Stimulated activated CD4-positive, alpha-beta T cell treated with anti-CD3 and anti-CD28 coated beads, Interleukin-2, amount 100 ng/mL, for 4 hours (primary cell): ENCODE measurements at regions not wholly inside any gene's neighbourhood (a gene's known extent, or its start where the extent isn't known, plus 50 kb on each side); places are given as distances from the start of the nearest gene placed in this dataset.
"Not testable (repeated sequence)": the region's sequence is repeated elsewhere in the genome, so short reads cannot be mapped to it uniquely, and the experiment has no call there.

ENCODE experiments used
- DNase-seq: peaks from one replicate; pipeline ENCODE4 v3.0.0-alpha.2; 2020; ENCODE audit warnings: low read depth

- no peak for DNase-seq
These were observed 98.0 kb upstream of the ELMO1 start for GRCh38 chr7:37546677-37547076.

GRCh38 chr7:37549076-37549931, 100.6 kb upstream of the ELMO1 start:
- no peak for DNase-seq

DNA sequence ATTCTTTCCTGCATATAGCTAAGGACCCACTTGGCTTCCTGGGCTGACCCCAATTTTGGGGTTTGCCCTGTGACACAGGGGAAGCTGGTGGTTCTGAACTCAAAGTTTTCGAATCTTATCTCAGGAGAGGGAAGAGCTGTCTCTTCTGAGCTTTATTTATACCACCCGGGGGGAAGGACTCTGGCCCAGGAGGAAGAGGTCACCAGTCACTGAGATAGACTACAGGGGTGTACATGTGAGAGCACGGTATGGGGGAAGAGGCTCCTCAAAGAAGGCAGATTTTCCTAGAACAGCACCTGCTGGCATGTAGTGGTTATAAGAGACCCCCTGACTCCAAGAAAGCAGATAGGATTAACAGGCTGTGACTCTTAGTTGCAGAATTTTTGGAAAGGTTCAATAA, 101.8 kb upstream of the ELMO1 start:
- DNase-seq: no peak

DNA sequence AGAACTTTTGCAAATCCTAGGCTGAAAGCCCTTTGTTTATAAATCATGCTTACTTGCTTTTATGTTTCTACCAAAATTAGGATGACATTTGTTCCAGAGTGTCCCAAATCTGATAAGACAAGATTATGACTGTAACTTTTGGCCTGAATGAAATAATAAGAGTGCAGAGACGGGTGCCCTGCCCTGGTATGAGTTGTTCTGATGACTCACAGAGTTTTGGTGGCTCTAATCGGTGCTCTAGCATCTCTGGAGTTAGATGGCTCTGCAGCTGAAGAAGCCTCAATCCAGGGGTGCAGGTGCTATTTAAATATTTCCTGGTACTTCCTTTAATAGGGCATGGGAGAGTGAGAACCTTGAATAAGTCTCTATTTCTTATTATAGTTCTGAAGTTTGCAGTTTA, 102.2 kb upstream of the ELMO1 start:
- DNase-seq: no peak

GRCh38 chr7:37552030-37552429, 103.4 kb upstream of the ELMO1 start:
- no peak for DNase-seq

DNA sequence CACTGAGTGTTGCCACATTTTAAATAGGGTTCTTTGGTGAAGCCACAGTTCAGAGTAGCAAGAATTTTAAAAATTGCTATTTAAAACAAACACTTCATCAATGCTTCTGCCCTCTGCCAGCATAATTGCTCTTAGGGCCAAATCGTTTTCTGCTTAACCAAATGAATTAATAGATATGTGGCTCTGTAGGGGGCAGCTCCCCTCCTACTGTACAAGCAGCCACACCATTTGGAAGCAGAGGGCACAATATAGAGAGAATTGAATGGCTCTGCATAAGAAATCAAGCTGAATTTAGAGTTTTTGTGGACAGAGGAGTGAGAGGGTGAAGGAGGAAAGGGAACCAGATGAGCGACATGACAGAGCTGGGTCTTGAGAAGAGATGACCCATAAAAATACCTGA, 103.8 kb upstream of the ELMO1 start:
- not testable (repeated sequence) for DNase-seq

DNA sequence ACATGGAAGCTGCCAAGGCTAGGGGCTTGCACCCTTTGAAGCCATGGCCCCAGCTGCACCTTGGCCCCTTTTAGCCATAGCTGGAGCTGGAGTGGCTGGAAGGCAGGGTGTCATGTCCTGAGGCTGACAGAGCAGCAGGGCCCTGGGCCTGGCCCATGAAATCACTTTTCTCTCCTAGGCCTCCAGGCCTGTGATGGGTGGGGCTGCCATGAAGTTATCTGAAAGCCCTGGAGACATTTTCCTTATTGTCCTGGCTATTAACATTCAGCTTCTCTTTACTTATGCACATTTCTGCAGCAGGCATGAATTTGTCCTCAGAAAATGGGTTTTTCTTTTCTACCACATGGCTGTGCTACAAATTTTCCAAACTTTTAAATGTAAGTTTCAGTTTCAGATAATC, 106.9 kb upstream of the ELMO1 start:
- DNase-seq: no peak

- DNase-seq: no peak
These were observed 109.0 kb upstream of the ELMO1 start for GRCh38 chr7:37557571-37558209.

- DNase-seq: no peak
These were observed 109.8 kb upstream of the ELMO1 start for GRCh38 chr7:37558320-37559096.

DNA sequence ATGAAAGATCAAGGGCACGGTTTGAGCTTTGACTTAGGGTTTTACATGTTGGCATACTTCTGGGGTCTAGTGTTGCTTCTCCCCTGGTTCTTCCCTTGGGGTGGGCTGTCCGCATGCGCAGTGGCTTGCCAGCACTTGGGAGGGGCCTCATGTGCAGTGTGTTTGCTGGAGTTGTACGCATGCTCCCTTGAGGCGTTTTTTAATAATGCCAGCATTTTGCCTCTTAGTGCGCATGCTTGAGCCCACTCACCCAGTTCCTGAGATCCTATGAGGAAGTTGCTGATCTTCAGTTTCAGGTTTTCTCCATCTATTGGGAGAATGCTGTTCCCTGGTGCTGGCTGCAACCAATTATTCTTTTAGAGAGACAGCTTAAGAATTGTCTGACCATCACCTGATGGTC, 113.4 kb upstream of the GPR141 start:
- no peak for DNase-seq

- DNase-seq: no peak
These were observed 111.8 kb upstream of the GPR141 start for GRCh38 chr7:37571806-37572205.

DNA sequence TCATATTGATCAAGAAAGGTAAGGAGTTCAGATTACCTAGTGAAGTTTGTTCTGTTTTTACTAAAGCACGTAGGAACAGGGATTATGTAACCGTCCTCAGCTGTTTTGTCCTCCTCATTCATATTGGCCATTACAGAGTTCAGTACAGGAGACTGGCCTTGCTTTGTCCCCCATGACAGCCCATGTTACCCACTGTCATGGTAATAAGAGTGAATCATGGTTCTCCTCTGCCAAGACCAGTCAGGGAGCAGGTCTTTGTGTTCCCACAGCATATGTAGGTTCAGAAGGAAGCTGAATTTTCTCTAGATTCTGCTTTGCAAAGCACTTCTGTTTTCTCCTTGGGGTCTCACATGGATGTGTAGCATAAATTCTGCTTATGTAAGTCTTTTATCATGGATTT, 106.2 kb upstream of the GPR141 start:
- no peak for DNase-seq

DNA sequence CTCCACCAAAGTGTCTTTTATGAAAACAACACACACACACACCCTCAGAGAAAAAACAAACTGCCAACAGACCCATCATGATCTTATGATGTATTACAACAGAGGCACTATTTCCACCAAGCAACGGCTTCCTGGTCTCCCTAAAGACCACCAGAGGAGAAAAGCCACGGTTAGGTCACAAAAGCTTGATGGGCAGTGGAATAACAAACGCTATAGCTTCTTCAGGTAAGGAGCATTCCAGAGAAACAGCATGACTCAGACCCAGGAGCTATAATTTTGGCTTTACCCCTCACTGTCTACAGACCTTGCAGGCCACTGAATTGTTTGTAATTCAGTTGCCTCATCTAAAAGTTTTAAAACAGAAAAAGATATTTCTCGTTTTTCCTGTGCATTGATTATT, 105.7 kb upstream of the GPR141 start:
- DNase-seq: no peak

DNA sequence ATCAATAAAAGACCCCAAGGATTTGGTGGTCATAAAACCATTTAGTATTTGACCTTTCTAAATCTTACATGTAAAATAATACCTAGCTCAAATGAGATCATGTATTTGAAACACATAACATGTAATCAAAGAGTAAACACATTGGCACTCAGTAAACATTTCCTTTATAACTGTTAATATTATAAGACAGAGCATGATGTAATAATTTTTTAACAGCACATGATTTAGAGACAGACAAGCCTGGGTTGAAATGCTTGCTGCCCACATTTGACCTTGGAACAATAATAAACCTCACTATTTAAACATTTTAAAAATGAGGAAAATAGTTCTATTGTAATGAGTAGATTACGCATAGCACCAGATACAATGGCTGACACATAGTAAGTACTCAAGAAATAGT, 105.2 kb upstream of the GPR141 start:
- DNase-seq: no peak

- no peak for DNase-seq
These were observed 103.2 kb upstream of the GPR141 start for GRCh38 chr7:37580376-37580775.

GRCh38 chr7:37584651-37585463, 98.7 kb upstream of the GPR141 start:
- DNase-seq: not testable (repeated sequence)

DNA sequence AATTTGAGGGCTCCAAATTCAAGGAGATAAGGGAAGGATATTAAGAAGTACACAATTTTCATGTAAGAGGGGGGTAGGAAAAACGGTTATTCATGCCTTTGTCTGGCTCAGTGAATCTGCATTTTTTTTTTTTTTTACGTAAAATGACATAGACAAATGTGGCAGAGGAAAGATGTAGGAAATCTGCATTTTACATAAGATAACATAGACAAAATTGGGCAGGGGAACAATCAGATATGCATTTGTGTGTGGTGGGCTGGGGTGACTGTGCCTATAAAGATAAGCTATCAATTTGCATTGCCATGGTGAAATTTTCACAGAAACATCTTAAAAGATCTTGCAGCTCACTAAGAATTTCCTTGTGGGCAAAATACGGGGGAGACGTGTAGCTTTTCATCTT, 92.7 kb upstream of the GPR141 start:
- no peak for DNase-seq

DNA sequence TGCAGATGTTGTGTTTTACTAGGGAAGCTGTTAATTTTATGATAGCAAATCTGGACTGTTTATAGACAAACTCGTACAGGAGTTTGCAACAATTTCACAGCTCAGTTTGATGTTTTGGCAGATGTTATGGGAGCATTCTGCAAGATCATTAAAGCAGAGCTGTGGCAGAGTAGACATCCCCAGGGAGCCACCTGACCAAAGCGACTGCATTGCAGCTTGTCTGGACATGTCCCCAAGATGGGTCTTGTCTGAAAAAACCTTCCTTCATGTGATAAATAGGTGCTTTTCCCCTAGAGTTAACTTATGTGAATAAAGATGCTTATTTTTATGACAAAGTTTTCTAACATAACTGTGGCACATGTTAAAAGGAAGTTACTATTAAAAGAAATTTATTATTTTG, 91.2 kb upstream of the GPR141 start:
- no peak for DNase-seq

GRCh38 chr7:37594602-37595001, 89.0 kb upstream of the GPR141 start:
- no peak for DNase-seq

DNA sequence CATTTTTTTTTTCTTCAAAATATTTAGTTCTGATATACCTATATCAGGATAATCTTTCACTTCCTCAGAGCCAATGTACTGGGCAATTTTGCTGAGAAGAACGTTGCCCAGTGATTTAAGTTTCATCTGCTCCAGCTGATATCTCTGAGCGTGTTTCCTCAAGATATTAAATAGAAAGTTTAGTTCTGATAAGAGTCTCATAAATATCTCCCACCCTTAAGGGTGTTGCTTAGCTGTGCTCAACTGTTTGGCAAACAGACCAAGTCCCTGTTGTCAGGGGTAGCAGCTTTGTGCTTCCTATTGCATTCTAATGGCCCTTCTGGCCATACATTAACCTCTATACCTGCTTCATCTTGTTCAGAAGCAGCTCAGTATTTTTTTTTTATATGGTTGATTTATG, 84.7 kb upstream of the GPR141 start:
- DNase-seq: no peak

GRCh38 chr7:37601321-37601720, 82.2 kb upstream of the GPR141 start:
- no peak for DNase-seq

- no peak for DNase-seq
These were observed 79.5 kb upstream of the GPR141 start for GRCh38 chr7:37604078-37604477.
